ENCODE measurements at regions not wholly inside any gene's neighbourhood (a gene's known extent, or its start where the extent isn't known, plus 50 kb on each side); places are given as distances from the start of the nearest gene placed in this dataset.

DNA sequence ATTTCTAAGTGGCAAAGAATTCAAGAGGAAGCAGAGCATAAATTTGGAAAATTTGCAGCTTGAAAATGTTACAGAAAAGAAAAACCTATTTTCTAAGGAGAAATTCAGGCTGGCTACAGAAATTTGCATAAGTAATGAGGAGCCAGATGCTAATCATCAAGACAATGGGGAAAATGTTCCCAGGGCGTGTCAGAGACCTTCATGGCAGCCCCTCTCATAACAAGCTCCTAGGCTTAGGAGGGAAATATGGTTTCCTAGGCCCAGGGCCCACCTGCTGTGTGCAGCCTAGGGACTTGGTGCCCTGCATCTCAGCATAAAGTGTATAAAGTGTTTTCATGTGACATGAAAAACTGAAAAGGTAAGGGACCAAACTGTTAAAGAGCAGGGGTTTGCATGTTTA lies 1796.3 kb upstream of the FLRT2 start:
- 86 to 88% methylated on average over 1 of the region's 1 CpG for WGBS, 2 donors

DNA sequence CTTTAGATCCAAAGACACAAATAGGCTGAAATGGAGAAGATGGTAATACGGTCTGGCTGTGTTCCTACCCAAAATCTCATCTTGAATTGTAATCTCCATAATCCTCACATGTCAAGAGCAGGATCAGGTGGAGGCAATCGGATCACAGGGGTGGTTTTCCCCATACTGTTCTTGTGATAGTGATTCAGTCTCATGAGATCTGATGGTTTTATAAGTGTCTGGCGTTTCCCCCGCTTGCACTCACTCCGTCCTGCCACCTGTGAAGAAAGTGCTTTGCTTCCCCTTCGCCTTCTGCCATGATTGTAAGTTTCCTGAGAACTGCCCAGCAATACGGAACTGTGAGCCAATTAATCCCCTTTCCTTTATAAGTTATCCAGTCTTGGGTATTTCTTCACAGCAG lies 1795.5 kb upstream of the FLRT2 start:
- WGBS, 2 donors, result 77 to 85% methylated on average over 7 of the region's 7 CpGs
- H3K9me3 ChIP-seq, result no peaks in the 10 kb centered on the region
- no peak overlapping the region for H3K27ac ChIP-seq
- H3K27me3 ChIP-seq, result no peaks in the 10 kb centered on the region
- H3K4me1 ChIP-seq, result no peaks in the 10 kb centered on the region
- H3K36me3 ChIP-seq, result no peaks in the 10 kb centered on the region
- no peak for DNase-seq
- TF ChIP-seq, protein P1, sequence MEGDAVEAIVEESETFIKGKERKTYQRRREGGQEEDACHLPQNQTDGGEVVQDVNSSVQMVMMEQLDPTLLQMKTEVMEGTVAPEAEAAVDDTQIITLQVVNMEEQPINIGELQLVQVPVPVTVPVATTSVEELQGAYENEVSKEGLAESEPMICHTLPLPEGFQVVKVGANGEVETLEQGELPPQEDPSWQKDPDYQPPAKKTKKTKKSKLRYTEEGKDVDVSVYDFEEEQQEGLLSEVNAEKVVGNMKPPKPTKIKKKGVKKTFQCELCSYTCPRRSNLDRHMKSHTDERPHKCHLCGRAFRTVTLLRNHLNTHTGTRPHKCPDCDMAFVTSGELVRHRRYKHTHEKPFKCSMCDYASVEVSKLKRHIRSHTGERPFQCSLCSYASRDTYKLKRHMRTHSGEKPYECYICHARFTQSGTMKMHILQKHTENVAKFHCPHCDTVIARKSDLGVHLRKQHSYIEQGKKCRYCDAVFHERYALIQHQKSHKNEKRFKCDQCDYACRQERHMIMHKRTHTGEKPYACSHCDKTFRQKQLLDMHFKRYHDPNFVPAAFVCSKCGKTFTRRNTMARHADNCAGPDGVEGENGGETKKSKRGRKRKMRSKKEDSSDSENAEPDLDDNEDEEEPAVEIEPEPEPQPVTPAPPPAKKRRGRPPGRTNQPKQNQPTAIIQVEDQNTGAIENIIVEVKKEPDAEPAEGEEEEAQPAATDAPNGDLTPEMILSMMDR (IDR thresholded peaks at IDR 0.05), result no peak
- TF ChIP-seq POLR2A (IDR thresholded peaks at IDR 0.05), result no peak
- no peak overlapping the region for H3K4me3 ChIP-seq (replicated peaks in 1 of 3)
- intact Hi-C loops (cut with DNase I), result no loop called here

More for the DNA sequence above, 1796.3 kb upstream of the FLRT2 start:
- Histone ChIP-seq H3K36me3 (no peaks in the 10 kb centered on the region), H3K4me1 (no peaks in the 10 kb centered on the region), H3K4me3 (replicated peaks in 1 of 3) (no peak overlapping the region), H3K27me3 (no peaks in the 10 kb centered on the region), H3K27ac (no peak overlapping the region), H3K9me3 (no peaks in the 10 kb centered on the region)
- TF ChIP-seq, protein P1 (IDR thresholded peaks at IDR 0.05), result no peak
- no peak for TF ChIP-seq POLR2A (IDR thresholded peaks at IDR 0.05)
- intact Hi-C loops (cut with DNase I), result no loop called here
- DNase-seq, result no peak

DNA sequence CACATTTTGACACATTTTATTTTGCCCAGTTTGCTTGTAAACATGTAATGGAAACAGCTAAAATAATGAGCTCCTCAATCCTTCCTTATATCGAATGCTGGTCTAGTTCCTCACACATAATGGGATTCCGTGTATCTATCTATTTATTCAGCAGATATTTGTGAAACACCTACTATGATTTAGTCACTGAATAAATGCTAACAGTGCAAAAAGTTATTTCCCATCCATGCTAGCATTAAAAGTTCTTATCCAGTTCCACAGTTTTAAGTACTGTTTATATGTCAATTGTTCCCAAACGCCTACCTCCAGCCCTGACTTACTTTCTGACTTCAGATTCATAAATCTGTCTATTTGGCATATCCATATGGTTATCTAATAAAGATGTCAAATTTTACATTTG lies 1788.7 kb upstream of the FLRT2 start:
- H3K4me1 ChIP-seq, result no peaks in the 10 kb centered on the region
- TF ChIP-seq POLR2A (IDR thresholded peaks at IDR 0.05), result no peak
- TF ChIP-seq, protein P1 (IDR thresholded peaks at IDR 0.05), result no peak
- 92 to 96% methylated on average over 3 of the region's 3 CpGs for WGBS, 2 donors
- no peak overlapping the region for H3K27ac ChIP-seq
- H3K9me3 ChIP-seq, result no peaks in the 10 kb centered on the region
- intact Hi-C loops (cut with DNase I), result no loop called here
- H3K4me3 ChIP-seq (replicated peaks in 1 of 3), result no peak overlapping the region
- DNase-seq, result no peak
- H3K36me3 ChIP-seq, result no peaks in the 10 kb centered on the region
- no peaks in the 10 kb centered on the region for H3K27me3 ChIP-seq

DNA sequence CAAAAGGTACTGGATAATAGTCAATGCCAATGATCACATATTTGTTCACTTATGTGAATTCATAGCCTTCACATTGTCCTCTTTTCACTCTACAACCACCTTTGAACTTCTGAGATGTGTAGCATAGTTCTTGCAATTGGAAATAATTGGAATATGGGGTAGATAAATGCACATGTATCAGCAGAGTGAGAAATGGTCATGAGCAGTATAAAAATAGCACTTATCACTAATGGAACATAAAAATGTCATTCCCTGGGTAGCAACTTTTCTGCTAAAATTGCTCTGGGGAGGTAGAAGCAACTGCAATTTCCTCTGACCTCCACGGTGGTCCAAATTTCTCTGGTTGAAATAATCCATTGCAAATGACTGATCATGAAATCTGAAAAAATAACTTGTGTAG lies 1785.7 kb upstream of the FLRT2 start:
- Histone ChIP-seq H3K27ac (no peak overlapping the region), H3K27me3 (no peaks in the 10 kb centered on the region), H3K9me3 (no peaks in the 10 kb centered on the region), H3K4me1 (no peaks in the 10 kb centered on the region), H3K36me3 (no peaks in the 10 kb centered on the region), H3K4me3 (replicated peaks in 1 of 3) (no peak overlapping the region)
- TF ChIP-seq, protein P1 (IDR thresholded peaks at IDR 0.05), result no peak
- TF ChIP-seq POLR2A (IDR thresholded peaks at IDR 0.05), result no peak
- 86 to 92% methylated on average over 1 of the region's 1 CpG for WGBS, 2 donors
- intact Hi-C loops (cut with DNase I), result no loop called here
- DNase-seq, result no peak

DNA sequence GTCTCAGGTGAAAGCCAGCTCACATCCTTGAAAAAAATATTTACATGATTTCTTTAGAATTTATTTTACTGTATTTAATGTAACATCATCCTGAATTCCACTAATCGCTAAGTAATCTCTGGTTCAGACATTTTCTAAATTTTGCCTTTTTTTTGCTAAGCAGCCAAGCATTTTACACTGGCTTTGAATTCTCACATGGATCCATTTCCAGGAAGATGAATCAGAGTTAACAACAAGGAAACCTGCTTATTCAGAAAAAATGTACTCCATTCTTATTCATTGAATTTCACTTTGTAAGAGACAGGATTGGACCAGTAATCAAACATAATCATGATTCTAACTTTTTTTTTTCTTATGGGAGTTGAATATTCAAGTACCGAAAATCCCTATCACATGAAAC lies 1785.1 kb upstream of the FLRT2 start:
- Histone ChIP-seq H3K27me3 (no peaks in the 10 kb centered on the region), H3K27ac (no peak overlapping the region), H3K4me1 (no peaks in the 10 kb centered on the region), H3K4me3 (replicated peaks in 1 of 3) (no peak overlapping the region), H3K36me3 (no peaks in the 10 kb centered on the region), H3K9me3 (no peaks in the 10 kb centered on the region)
- no peak for TF ChIP-seq POLR2A (IDR thresholded peaks at IDR 0.05)
- TF ChIP-seq, protein P1 (IDR thresholded peaks at IDR 0.05), result no peak
- WGBS, 2 donors, result 95 to 97% methylated on average over 2 of the region's 2 CpGs
- intact Hi-C loops (cut with DNase I), result no loop called here
- DNase-seq, result no peak
